Posterior cingulate gyrus (tissue), 11 donors: ENCODE measurements at regions not wholly inside any gene's neighbourhood (a gene's known extent, or its start where the extent isn't known, plus 50 kb on each side); places are given as distances from the start of the nearest gene placed in this dataset.
"Not testable (repeated sequence)": the region's sequence is repeated elsewhere in the genome, so short reads cannot be mapped to it uniquely, and the experiment has no call there.

ENCODE experiments used
- DNase-seq, 10 donors: peaks; one replicate each; pipeline versions ENCODE4 v3.0.0 to v3.0.0-alpha.2; 2020 to 2021; ENCODE audit warnings: mixed read lengths in 3 of 10
- intact Hi-C: fragments of 100-400 bp; cut with DNase I; formaldehyde crosslinking; loops from one replicate; pipeline ENCODE4 v1.15.1; 2023

DNA sequence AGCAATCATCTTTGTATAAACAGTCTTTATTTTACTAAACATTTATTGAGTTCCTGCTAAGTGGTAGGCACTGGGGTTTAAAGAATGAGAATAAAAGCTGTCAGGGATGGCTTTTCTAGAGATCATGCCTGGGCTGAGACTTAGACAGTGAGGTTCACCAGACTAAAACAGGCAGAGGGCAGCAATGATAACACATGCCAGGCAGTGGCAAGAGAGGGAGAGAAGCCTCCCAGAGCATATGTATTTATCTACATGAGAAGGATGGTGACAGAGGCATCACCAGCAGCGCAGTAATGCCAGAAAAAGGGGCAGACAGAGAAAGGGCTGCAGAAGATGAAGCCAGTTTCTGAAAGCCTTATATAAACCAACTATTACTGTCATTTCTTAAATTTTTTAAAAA is 121.0 kb upstream of the CCDC180 start:
- DNase-seq: no peak
- intact Hi-C loops: no loop called here

DNA sequence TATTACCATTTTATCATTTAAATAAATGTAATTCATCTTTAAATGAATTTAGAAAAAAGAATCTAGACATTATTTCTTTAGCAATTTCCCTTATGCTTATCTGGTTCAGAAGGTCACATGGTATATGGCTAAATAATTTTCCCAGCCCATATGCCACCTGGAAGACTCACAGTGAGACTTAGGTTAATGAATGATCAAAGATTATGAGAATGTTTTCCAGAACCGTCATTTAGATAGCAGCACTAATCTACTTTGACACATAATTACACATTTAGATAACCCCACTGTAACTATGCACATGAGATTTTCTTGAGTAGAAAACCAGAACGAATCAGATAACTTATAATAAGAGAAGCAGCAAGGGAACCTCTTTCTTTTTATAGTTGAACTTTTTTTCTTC is 124.9 kb upstream of the CCDC180 start:
- DNase-seq, intact Hi-C loops: not testable (repeated sequence)

DNA sequence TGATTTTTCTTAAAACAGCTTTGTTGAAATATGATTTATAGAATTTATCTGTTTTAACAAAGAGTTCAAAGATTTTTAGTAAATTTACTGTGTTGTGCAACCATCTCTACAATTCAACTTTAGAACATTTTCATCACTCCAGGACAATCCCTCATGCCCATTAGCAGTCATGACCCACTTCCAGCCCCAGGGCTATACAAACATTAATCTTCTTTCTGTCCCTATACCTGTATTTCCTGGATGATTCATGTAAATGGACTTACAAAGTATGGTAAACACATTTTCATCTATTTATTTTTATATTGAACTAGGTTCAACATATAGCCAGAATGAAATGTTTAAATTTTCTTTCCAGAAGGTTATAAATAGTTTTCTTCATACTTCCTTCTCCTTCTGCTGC is 127.8 kb upstream of the CCDC180 start:
- intact Hi-C loops: no loop called here
- no peak for DNase-seq

DNA sequence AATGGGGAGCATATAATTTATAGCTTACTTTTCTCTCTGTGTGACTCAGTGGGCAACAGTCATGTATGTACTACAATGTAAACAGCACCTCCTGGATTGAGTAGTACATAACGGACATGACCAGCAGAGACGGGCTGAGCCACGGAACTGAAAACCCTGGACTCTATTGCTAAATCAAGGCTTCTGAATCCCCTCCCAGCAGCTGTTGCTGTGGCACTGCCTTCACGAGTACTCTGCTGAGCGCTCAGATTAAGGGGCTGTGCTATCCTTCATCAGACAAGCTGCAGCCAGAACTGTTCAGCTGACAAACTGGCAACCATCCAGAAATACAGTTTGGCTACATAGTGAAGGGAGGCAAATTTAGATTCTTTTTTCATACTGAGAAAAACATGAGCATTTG is 131.3 kb upstream of the CCDC180 start:
- DNase-seq: peak in 3 of 10 donors; percentile 8 to 70 (median 41)
- intact Hi-C loops: no loop called here

DNA sequence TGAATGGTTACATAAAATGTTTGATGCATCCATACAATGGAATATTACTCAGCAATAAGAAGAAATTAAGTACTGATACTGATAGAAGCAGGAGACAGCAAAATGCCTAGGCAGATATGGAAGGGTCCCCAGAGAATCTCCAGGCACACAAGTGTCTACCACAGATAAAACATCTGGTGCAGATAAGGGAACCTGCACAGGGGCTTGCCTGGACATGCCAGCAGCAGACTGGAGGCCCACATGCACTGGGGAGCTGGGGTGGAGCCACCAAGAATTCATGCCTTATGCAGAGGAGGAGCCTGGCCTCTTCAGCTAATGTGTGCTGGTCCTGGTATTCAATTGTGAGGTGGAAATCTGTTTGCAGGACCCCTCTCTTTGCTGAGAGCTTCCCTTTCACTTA is 129.2 kb upstream of the CTSV start:
- intact Hi-C loops, DNase-seq: not testable (repeated sequence)

DNA sequence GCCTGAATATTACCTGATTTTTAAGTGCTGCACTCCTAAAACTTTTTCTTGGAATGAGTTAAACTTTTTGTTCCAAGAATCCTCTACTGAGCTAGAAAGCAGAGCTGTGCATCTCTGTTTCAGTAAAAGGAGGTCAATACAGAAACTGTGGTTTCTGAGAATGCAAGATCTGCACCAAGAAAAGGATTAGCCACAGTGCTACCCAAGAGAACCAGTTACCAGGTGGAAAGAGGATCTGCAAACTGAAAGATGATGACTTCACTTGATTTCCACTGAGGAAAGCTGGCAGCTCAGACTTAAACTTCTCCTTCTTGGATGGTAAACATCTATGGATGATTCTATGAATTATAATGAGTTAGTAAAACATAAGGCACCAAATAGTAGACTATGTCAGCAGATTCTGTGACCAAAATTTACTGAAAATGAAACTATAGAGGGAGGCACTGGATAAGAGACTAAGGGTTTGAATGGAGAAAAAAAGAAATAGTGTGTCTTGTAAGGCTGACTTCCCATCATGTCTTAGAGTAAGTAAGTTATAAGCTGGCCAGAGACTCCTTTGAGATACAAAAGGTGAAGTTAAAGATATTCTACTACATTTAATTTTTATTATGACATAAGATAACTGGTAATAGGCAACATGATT is 127.7 kb upstream of the CTSV start:
- DNase-seq, intact Hi-C loops: not testable (repeated sequence)

DNA sequence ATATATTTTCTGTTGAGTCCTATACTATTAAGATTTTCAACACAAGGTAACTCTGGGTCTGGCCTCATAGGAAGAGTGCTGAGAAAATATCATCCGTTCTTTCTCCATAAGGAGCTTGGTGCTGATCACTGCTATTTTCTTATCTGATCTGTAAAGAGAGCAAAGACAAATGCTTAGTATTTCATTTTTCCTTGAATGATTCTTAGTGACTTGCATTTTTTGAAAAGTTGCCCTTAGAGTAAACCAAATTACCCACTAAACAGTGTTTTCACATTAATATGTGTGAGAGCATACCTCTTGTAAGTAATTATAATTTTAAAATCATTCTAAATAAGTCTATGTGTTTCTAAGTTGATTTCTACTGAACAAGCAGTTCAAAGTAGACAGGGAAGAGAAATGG is 121.3 kb upstream of the CTSV start:
- intact Hi-C loops: no loop called here
- DNase-seq: no peak

DNA sequence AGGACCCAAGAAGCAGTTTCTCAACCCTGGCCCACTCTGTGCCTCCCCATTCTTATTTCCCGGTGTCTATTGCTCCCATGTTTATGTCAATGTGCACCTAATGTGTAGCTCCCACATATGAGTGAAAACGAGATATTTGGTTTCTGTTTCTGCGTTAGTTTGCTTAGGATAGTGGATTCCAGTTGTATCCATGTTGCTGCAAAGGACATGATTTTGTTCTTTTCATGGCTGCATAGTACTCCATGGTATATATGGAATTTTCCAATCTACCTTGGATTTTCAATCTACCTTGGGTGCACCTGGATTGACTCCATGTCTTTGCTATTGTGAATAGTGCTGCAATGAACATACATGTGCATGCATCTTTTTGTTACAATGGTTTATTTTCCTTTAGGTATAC is 119.8 kb upstream of the CTSV start:
- DNase-seq, intact Hi-C loops: not testable (repeated sequence)

DNA sequence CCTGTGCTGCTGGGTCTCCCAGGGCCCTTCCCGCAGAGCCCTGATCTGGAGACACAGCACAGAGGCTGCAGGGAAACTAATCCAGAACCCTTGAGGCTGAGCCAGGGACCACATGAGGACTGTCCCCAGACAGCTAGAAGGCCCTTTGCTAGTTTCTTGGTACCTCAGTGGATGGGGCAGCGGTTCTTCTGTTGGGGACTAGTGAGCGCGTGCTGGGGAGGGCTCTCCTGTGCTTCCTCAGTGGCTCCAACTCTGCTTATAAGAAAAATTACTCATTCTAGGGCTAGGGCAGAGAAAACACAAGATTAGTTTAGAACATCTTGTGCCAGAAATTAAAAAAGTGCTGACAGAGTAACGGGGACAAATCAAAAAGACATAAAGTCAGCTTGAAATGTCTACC is 116.5 kb upstream of the CTSV start:
- intact Hi-C loops, DNase-seq: not testable (repeated sequence)

DNA sequence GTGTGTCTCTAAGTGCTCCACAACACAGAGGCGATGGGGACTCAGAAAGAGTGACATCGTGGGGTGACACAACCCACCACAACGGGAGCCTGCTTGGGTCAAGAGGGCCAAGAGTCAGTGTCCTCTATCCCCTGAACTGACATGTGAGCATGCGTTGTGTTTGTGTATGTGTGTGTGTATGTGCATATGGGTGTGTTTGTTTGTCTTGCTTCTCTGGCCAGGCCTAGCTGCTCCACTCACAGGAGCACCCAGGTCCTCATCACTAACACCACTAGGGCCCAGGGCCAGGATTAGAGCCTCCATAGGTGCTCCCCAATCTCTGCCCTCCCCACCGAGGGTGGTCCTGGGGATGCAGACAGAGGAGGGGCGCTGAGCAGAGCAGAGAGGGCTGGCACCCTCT is 115.0 kb upstream of the CTSV start:
- intact Hi-C loops: no loop called here
- DNase-seq: no peak

DNA sequence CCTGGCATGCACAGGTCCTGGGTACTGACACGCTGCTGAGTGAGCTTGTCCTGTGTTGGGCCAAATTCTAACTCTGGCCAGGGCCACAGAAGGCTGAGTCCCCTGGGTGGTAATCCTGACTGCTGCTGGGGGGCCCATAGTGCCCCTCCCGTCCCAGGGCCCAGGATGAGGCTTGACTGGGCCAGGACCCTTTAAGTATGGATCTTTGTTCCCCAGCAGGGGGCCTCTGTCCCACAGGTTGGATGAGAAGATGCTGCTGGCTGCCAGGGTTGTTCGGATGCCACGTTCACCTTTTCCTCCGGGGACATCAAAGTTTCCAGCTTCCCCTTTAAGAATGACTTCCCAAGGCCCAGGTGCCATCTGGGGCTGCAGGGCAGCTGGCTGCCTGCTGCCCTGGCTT is 114.2 kb upstream of the CTSV start:
- intact Hi-C loops, DNase-seq: not testable (repeated sequence)

DNA sequence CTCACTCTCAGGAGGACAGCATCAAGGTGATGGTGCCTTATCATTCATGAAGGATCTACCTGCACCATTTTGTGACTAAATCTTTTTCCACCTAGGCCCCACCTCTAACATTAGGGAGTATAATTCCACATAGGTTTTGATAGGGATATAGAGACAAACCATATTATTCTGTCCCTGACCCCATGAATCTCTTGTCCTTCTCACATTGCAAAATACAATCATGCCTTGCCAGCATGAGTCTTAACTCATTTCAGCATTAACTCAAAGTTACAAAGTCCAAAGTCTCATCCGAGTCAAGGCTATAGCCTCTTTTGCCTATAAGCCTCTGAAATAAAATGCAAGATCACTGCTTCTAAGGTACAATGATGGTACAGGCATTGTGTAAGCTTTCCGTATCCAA is 111.5 kb upstream of the CTSV start:
- DNase-seq, intact Hi-C loops: not testable (repeated sequence)

DNA sequence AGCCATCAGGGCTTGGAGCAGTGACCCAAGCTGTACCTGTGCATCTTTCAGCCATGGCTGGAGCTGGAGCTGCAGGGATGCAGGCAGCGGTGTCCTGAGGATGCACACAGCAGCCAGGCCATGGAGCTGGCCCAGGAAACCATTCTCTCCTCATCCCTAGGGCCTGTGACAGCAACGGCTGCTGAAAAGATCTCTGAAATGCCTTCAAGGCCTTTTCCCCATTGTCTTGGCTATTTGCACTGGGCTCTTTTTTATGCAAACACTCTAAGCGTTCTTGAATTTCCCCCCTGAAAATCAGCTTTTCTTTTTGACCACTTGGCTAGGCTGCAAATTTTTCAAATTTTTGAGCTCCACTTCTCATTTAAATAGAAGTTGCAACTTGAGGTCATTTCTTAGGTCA is 109.5 kb upstream of the CTSV start:
- DNase-seq, intact Hi-C loops: not testable (repeated sequence)

DNA sequence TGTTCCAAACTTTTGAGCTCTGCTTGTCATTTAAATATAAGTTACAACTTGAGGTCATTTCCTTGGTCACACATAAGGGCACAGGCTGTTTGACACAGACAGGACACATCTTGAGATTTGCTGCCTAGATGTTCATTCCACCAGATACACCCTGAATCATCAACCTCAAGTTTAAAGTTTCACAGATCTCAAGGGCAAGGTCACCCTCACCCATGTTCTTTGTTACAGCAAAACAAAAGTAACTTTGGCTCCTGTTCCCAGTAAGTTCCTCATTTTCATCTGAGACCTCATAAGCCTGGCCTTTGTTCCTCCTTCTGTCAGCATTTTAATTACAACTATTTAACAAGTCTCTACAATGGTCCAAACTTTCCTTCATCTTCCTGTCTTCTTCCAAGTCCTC is 106.7 kb upstream of the CTSV start:
- intact Hi-C loops, DNase-seq: not testable (repeated sequence)

DNA sequence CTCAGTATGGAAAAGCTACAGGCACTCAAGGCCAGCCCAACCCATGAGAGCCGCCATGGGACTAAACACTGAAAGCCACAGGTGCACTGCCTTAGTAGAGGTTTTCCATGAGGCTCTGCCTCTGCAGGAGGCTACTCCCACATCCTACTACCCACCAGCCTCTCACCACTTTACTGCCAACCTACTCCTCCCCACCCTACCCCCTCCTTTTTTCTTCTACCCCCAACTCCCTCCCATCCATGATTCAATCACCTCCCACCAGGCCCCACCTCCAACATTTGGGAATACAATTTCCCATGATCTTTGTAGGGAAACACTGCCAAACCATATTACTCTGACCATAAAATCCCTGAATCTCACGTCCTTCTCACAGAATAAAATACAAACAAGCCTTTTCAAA is 101.6 kb upstream of the CTSV start:
- no peak for DNase-seq
- intact Hi-C loops: no loop called here

DNA sequence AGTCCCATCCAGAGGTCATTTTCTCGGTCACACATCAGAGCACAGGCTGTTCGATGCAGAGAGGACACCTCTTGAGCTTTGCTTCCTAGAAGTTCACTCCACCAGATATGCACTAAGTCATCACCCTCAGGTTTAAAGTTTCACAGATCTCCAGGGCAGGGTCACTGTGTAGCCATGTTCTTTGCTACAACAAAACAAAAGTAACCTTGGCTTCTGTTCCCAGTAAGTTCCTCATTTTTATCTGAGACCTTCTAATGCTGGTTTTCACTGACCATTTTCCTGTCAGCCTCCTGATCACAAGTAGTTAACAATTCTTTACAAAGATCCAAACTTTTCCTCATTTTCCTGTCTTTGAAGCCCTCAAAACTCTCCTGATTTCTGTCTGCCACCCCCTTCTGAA is 97.5 kb upstream of the CTSV start:
- no peak for DNase-seq
- intact Hi-C loops: no loop called here

DNA sequence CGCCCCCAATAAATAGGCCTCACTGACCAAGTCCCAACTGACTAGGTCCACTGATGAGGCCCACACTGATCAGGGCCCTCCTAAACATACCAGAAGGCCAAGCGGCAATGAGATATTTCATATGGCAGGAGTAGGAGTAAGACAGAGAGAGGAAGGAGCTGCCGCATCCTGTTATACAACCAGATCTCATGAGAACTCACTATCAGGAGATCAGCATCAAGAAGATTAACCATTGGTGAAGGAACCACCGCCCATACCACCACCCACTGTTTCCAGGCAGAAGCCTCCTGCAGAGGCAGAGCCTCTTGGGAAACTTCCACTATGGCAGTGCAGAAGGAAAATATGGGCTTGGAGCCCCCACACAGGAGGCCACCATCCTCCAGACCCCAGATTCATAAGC is 95.0 kb upstream of the CTSV start:
- DNase-seq, intact Hi-C loops: not testable (repeated sequence)

DNA sequence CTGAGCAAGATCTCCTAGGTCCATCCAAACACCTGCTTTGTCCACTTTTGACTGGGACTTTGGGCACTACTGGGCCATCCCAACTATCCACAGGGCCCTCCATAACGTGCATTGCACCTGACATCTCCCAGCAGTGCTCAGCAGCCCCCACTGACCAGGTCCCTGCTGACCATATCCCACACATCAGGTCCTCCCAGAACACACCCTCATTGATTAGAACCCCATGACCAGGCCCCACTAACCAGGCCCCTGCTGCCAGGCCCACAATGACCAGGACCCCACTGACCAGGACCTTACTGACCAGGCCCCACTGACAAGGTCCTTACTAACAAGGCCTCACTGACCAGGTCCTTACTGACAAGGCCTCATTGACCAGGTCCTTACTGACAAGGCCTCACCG is 93.9 kb upstream of the CTSV start:
- no peak for DNase-seq
- intact Hi-C loops: no loop called here

DNA sequence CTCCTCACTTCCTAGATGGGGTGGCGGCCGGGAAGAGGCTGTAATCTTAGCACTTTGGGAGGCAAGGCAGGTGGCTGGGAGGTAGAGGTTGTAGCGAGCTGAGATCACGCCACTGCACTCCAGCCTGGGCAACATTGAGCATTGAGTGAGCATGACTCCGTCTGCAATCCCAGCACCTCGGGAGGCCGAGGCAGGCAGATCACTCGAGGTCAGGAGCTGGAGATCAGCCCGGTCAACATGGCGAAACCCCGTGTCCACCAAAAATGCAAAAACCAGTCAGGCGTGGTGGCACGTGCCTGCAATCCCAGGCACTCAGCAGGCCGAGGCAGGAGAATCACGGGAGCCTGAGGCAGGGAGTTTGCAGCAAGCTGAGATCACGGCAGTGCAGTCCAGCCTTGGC is 91.9 kb upstream of the CTSV start:
- peak in 2 of 10 donors; percentile 68 to 69 for DNase-seq
- intact Hi-C loops: not testable (repeated sequence)

DNA sequence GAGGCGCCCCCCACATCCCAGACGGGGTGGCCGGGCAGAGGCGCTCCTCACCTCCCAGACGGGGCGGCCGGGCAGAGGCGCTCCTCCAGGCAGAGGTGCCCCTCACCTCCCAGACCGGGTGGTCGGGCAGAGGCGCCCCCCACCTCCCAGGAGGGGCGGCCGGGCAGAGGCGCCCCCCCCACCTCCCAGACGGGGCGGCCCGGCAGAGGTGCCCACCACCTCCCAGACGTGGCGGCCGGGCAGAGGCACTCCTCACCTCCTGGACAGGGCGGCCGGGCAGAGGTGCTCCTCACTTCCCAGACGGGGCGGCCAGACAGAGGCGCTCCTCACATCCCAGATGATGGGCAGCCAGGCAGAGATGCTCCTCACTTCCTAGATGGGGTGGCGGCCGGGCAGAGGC is 91.4 kb upstream of the CTSV start:
- peak in 2 of 10 donors; percentile 72 to 81 for DNase-seq
- intact Hi-C loops: not testable (repeated sequence)

DNA sequence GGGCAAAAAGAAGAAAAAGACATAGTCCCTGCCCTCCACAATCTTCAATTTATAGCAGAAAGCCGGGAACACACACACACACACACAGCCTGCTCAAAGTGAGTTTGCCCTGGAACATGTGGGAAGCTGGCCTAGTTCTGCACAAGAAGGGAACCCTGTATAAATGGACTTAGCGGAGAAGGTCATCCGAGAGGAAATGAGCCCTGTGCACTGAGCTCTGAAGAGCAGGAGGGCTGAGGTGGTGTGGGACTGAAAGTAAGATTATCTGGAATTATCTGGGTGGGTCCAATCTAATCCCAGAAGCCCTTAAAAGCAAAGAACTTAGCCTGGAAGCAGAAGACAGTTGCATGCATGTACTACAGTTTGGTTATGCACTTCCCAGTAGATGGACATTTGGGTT is 90.0 kb upstream of the CTSV start:
- DNase-seq: no peak
- intact Hi-C loops: no loop called here

DNA sequence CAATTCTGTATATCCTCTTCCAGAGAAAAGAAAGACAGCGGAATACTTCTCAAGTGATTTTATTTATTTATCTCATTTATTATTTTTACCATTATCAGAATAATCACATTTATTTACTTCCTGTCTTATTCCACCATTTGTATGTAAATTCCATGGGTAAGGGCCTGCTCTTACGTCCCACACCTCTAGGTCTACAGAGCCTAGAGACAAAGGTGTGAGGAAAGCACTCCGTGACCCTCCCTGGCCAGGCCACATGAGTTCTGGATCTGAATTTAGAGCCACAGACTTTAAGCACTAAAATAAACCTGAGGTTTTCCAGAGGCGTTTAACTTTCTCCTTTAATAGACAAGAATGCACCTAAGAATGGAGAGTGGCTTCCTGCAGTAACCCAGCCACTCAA is 85.3 kb upstream of the CTSV start:
- intact Hi-C loops: no loop called here
- no peak for DNase-seq

DNA sequence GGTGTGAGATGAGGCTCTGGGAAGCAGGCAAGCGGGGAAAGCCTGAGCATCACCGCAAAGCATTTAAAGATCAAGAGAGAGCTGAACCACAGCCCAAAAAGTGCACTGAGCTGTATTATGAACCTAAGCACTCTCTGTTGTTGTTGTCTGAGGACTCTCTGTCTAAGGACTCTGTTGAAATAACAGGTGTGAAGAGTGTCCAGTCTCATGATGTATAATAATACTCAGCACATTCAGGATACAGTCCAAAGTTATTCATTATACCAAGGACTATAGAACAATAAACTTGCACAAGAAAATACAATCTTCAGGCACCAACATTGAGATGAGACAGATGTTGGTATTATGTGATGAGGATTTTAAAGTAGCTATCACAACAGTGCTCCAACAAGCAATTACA is 71.8 kb upstream of the CTSV start:
- no peak for DNase-seq
- intact Hi-C loops: no loop called here
